ENCODE measurements at regions not wholly inside any gene's neighbourhood (a gene's known extent, or its start where the extent isn't known, plus 50 kb on each side); places are given as distances from the start of the nearest gene placed in this dataset.

GRCh38 chr7:26617066-26617465 is 247.3 kb downstream of the SKAP2 start:
- H4K20me1 ChIP-seq (ENCODE audit: low read depth): no peaks in the 10 kb centered on the region
- H3K27me3 ChIP-seq: no peaks in the 10 kb centered on the region
- Mint-ChIP-seq H3K4me1 (peaks cover 20% of the 10 kb centered on the region), H3K27me3 (ENCODE audit: insufficient read depth, low read depth) (peaks cover 11% of the 10 kb centered on the region), H3K9me3 (no peaks in the 10 kb centered on the region), H3K36me3 (no peaks in the 10 kb centered on the region), H3K27ac (no peak overlapping the region), H3K4me3 (no peak overlapping the region)
- no peaks in the 10 kb centered on the region for H3K9me3 ChIP-seq (ENCODE audit: low read depth)
- H3K4me1 ChIP-seq: peaks cover 10% of the 10 kb centered on the region
- H2AFZ ChIP-seq (replicated peaks): no peak overlapping the region
- no peak for DNase-seq (ENCODE audit: low spot score)
- no peak overlapping the region for H3K4me3 ChIP-seq
- no peaks in the 10 kb centered on the region for H3F3A ChIP-seq (ENCODE audit: low read depth)
- no peak overlapping the region for H3K9ac ChIP-seq
- no peak overlapping the region for H3K27ac ChIP-seq
- no peaks in the 10 kb centered on the region for H3K79me2 ChIP-seq (ENCODE audit: low read depth)
- no peak overlapping the region for H3K4me2 ChIP-seq
- no peaks in the 10 kb centered on the region for H3K36me3 ChIP-seq
- TF ChIP-seq CTCF (IDR thresholded peaks at IDR 0.05) (no peak), EZH2 (IDR thresholded peaks at IDR 0.05) (no peak), EZH2phosphoT487 (IDR thresholded peaks at IDR 0.05) (no peak)

Data from neural progenitor cell (in vitro differentiated cells).